ENCODE measurements at regions not wholly inside any gene's neighbourhood (a gene's known extent, or its start where the extent isn't known, plus 50 kb on each side); places are given as distances from the start of the nearest gene placed in this dataset.
"Not testable (repeated sequence)": the region's sequence is repeated elsewhere in the genome, so short reads cannot be mapped to it uniquely, and the experiment has no call there.

- no peak for DNase-seq
Measured at GRCh38 chr10:2414039-2414438, 653.3 kb upstream of the PFKP start.

DNA sequence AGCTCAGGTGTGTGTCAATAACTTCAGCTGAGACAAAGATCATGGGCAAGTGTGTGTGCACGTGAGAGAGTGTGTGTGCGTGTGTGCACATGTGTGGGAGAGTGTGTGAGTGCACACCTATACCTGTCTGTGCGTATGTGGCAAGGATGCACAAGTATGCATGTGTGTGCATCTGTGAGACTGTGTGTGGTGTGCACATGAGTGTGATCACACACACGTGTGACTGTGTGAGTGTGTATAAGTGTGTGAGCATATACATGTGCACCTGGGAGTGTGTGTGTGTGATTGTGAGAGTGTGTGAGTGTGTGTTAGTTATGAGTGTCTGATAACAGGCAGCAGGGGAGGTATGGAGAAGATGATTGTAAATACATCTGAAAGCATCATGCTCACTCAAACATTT, 657.3 kb upstream of the PFKP start:
- DNase-seq, result no peak

GRCh38 chr10:2401459-2401858, 664.1 kb upstream of the ADARB2 start:
- no peak for DNase-seq

GRCh38 chr10:2399482-2399881, 662.2 kb upstream of the ADARB2 start:
- DNase-seq, result no peak

- DNase-seq, result no peak
Measured at GRCh38 chr10:2392145-2392812, 655.0 kb upstream of the ADARB2 start.

- DNase-seq, result no peak
Measured at GRCh38 chr10:2387672-2388071, 650.3 kb upstream of the ADARB2 start.

GRCh38 chr10:2387261-2387660, 649.9 kb upstream of the ADARB2 start:
- no peak for DNase-seq

- no peak for DNase-seq
Measured at GRCh38 chr10:2380218-2380617, 642.9 kb upstream of the ADARB2 start.

- DNase-seq, result no peak
Measured at GRCh38 chr10:2367083-2367482, 629.8 kb upstream of the ADARB2 start.

- DNase-seq, result no peak
Measured at GRCh38 chr10:2366264-2366931, 629.1 kb upstream of the ADARB2 start.

DNA sequence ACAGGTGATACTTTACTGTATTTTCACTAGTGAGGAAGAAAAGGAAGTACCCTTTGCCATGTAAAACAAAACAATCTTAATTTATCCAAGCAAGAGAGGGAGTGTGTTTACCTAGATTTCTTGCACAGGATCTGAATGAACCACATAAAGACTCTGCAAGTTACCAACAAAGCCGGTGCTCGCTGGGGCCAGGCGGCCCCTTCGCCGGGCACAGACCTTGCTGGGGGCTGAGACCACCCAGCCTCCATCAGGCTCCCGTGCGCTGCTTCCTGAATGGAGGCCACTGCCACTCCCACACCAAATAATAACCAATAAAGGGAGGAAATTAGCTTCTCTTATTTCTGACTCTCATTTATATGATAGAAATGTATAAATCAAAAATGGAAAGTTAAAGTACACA, 625.0 kb upstream of the ADARB2 start:
- DNase-seq, result no peak

DNA sequence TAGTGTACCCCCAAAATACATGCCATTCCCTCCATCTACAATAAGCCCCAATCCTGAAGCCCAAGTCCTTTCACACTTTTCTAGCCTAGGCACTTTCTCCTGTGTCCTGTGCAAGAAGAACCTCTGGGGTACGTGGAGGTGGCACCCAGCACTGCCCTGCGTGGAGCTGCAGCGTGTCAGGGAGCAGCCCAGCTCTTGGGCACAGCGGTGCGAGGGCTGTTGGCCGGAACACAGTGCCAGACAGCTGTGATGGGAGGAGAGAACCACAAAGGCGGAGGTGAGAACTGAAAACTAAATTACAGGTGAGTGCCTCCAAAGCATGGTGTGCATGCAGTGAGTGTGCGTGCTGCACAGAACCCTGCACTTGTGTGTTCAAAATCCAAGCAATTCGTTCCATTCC, 621.3 kb upstream of the ADARB2 start:
- DNase-seq, result no peak

- no peak for DNase-seq
Measured at GRCh38 chr10:2356670-2357069, 619.3 kb upstream of the ADARB2 start.

GRCh38 chr10:2351566-2351965, 614.2 kb upstream of the ADARB2 start:
- no peak for DNase-seq

DNA sequence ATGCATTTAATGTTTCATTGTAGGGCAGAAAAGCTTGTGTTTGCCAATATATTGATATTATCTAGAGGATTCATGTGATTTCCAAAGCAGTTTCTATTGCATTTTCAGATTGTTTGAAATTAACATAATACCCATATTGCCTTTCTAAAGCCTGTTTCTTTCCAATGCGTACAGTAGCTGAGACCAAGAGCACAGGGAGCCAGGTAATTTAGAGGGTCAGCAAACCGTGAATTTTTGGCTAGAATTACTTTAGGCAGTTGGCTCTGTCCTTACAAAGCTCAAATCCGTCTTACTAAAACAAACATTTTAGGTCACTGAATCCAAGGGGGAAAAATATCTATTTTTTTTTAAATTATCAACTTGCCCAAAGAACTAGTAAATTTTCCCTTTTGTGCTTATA, 604.9 kb upstream of the ADARB2 start:
- DNase-seq, result no peak

DNA sequence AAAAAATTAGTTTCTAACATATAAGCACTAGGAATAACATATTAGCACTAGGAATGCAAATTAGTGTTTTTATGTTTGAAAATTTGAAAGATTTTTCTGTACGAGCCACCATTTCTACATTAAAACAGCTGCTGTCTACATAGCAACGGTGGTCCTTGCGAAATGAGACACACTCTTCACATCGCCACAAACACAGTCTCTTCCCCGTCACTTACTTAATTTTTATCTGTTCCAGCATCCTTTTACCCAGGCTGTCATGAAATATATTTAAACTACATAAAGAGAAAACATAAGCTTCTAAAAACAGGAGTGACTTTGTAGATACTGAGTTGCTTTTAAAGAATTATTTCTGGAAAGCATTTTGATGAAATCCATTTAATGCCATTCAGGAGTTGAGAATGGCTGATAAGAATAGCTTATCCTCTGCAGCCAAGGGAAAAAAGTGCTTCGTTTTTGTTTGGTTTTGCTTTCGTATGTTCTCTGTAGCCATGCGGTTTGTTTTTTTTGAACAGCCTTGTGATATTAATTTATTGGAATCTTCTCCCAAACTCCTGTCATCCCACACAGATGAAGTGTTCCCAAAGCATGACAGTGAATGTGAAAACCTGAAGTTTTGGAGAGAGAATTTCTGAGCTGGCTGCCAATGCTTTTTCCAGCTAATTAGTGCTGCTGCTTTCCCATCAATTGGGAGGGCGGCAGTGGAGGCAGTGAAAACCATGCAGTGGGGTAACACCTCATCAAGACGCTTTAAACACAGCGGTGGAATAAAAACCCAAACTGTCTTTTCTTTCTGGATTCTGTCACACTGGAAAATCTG, 603.7 kb upstream of the ADARB2 start:
- DNase-seq, result no peak

GRCh38 chr10:2335626-2336025, 598.3 kb upstream of the ADARB2 start:
- DNase-seq, result no peak

DNA sequence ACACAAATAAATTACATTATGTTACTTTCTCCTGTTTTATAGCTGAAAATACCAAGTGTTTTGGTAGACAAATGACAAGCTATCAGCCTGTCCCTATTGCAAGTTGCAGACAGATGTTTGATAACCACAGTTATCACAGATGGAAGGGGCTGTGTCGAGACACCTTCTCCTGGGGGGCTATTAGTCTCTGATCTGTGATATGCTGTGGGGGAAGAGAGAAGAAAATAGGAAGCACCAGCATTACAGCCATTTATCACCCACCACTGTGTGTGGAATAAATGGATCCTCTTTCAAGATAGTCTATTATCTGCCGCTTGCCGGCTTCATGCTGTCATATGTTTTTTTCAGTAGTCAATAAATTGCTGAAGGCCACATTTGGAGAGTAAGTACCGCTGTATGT, 597.2 kb upstream of the ADARB2 start:
- no peak for DNase-seq

DNA sequence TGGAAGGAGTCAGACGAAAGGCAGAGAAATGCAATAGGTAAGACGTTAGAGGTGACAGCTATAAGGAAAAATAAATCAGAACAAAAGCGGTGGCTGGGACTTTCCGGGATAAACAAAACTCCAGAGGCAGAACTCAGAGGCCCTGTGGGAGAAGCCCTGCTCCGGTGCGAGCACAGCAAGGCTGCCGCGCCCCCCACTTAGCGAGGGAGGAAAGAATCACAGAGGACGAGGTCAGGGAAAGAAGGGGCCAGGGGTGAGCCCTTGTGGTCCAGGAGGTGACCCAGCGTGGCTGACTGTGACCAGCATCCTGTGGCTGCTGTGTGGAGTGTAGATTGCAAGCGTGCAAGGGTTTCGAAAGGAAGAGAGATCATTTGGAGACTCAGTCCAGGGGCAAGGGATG, 591.8 kb upstream of the ADARB2 start:
- DNase-seq, result no peak

- DNase-seq, result no peak
Measured at GRCh38 chr10:2326411-2326810, 589.1 kb upstream of the ADARB2 start.

DNA sequence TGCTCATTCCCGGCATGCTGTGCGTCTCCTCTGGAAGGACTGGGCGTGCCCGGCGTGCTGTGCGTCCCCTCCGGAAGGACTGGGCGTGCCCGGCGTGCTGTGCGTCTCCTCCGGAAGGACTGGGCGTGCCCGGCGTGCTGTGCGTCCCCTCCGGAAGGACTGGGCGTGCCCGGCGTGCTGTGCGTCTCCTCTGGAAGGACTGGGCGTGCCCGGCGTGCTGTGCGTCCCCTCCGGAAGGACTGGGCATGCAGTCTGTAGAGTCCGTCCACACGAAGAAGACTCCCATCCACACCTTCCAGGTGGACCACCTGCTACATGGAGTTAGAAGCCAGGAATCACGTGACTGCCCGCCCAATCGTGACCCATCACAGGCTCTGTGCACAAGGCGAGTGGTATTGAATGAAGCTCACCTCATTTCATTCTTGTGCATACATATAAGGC, 577.7 kb upstream of the ADARB2 start:
- DNase-seq, result not testable (repeated sequence)

GRCh38 chr10:2306081-2306480, 568.8 kb upstream of the ADARB2 start:
- no peak for DNase-seq

- no peak for DNase-seq
Measured at GRCh38 chr10:2303169-2303568, 565.8 kb upstream of the ADARB2 start.

- no peak for DNase-seq
Measured at GRCh38 chr10:2301227-2301626, 563.9 kb upstream of the ADARB2 start.
